ENCODE measurements at regions not wholly inside any gene's neighbourhood (a gene's known extent, or its start where the extent isn't known, plus 50 kb on each side); places are given as distances from the start of the nearest gene placed in this dataset.
"Not testable (repeated sequence)": the region's sequence is repeated elsewhere in the genome, so short reads cannot be mapped to it uniquely, and the experiment has no call there.

- no peak for DNase-seq
Measured at GRCh38 chr21:23817337-23817736, 1789.9 kb downstream of the MRPL39 start.

DNA sequence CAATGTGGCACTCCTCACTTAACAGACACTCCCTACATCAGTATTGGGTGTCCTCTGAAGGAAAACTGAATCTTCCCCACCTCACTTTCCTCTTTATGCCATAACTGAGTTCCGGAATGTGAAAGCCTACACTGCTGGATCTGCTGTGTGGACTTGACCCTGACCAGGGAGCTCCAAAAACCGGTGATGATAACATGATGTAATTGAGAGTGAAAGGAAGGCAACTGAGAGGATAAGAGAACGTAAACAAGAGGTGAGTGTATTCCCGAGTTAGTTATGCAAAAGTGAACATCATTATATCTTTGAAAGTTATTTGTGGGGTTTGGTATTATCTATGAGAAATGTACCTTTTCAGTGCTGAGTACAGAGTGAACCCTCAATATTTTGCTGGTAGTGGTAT lies 1794.8 kb downstream of the MRPL39 start:
- DNase-seq: no peak

GRCh38 chr21:23811805-23812204 lies 1795.5 kb downstream of the MRPL39 start:
- DNase-seq: no peak

- DNase-seq: no peak
Measured at GRCh38 chr21:23809573-23809972, 1797.7 kb downstream of the MRPL39 start.

GRCh38 chr21:23806966-23807548 lies 1800.2 kb downstream of the MRPL39 start:
- DNase-seq: not testable (repeated sequence)

DNA sequence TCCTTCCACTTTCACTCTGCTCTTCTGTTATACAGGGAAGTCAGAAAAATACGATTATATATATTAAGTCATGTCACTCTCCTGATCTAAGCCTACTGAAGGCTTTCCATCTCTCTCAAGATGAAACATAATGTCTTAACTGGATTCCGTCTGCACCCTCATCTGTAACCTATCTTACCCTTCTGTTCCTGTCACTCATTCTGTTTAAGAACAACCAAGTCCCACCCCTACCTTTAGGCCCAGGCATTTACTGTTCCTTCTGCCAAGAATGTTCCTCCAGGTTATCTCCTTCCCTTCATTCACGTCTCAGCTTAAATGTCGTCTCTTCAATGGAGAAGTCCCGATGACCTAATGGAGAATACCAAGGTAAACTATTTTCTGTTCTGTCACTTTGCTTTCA lies 1802.4 kb downstream of the MRPL39 start:
- DNase-seq: no peak

GRCh38 chr21:23801292-23801691 lies 1806.0 kb downstream of the MRPL39 start:
- DNase-seq: no peak

DNA sequence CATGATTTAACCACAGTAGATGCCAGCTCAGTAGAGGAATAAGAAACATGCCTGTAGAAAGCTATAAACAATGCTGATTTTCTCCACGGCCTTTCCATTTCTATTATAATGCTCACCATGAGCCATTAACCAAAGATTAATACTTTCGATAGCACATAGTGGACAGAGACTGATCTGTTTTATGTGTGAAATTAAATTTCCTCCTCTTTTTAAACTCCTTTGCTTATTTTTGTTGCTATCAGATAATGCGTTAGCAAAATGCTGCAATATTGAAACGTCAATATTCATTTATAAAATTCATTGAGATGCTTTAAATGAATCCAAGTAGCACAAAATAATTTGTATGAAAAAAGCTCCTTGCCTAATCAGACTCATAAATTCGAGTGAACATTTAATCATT lies 1807.9 kb downstream of the MRPL39 start:
- no peak for DNase-seq

- no peak for DNase-seq
Measured at GRCh38 chr21:23792300-23792699, 1815.0 kb downstream of the MRPL39 start.

DNA sequence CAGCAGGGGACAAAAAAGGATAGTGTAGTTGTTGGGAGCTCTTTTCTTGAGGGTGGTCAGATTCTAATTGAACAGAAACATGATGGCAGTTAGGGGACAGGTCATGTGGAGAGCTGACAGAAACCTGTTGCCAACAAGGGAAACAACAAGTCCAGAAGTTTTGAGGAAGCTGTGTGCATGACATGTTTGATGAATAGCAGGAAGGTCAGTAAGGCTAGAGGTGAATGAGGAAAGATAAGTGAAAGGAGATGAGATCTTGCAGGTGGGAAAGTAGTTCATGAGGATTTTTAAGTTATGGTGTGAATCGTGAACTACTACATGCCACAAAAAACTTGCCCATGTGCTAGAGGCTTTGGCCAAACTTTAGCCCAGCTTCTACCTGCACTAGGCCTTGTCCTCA lies 1817.4 kb downstream of the MRPL39 start:
- no peak for DNase-seq

GRCh38 chr21:23780326-23780725 lies 1827.0 kb downstream of the MRPL39 start:
- no peak for DNase-seq

GRCh38 chr21:23743821-23744220 lies 1863.5 kb downstream of the MRPL39 start:
- DNase-seq: no peak

GRCh38 chr21:23740463-23740862 lies 1866.8 kb downstream of the MRPL39 start:
- no peak for DNase-seq

DNA sequence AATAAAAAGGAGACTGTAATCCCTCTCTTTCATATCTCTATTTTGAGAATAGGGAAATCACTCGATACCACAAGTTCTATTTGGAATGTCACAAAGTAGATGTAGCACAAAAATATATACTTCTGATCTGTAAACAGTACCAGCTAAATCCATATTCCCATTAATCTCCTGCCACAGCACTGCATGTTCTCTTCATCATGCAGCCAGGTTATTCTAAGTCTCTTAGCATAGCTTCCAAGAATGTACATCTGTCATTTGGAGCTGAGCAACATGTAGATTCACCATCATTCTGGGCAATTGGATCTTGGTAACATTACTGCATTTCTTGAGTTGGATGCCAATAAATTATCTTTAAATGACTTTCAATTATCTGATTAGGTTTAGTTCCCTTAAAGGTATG lies 1874.5 kb downstream of the MRPL39 start:
- no peak for DNase-seq

DNA sequence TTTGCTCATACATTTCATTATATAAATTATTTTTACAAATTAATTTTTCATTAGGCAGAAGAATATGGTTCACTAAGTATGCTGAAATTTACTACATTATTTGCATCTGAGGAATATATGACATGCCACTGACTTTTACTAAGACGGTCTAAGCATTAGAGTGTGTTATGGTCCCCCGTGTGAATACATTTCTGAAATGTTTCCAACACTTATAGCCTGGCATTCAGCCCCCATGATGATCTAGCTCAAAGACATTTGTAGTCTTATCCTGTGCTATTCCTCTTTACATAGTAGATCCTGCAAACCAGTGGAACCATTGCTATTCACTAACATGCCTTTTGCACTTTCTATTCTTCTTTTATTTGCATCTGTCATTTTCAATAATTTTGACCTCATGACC lies 1878.0 kb downstream of the MRPL39 start:
- no peak for DNase-seq

GRCh38 chr21:23725576-23725975 lies 1881.7 kb downstream of the MRPL39 start:
- no peak for DNase-seq

DNA sequence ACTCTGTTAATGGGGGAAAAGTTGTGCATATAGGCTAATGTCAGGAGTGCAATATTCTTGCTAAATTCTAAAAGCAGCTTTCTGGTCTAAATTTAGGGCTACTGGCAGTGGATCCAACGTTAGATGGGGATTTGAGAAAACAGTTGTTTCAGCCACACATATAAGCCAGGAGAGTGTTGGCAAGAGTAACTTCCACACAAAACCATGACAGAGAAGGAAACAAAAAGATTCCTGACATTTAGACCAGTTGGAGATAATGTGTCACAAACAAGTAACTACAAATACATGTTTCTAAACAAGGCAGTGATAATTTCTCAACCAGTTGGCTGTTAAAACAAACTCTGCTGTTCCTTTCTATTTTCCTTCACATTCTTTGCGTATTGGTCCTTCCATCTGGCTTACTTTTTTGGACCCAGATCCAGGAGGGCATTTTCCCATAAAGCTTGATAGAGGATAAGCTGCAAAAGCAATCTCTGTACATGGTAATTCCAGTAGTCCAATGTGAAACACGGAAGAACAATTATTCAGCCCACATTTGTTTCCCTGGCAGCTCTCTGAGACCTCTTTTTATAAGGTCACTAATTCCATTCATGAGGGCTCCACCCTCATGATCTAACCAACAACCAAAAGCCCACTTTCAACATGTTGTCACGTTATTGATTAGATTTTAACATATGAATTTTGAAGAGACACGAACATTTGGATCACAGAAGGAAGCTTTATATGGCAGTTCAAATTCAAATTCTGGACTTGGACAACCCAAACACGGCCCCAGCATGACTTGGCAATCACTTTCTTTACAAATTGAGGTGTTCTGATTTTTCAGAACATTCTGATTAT lies 1888.6 kb downstream of the MRPL39 start:
- DNase-seq: no peak

DNA sequence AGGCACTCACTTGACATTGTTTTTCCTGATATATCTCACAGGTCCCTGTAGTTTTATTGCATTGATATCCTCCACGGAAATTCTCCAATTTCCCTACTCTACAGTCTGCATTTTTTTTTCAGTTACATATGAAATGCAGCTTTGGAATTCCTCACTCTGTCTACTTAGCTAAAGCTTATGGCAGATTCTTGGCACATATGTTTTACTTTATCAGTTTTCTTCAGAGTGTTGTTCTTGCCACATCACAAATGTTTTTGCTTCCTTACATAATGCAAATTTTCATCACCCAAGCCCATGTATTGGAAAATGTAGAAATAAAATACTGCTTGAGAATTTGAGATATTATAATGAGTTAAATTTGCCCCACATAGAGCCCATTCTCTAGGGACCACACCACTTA lies 1895.1 kb downstream of the MRPL39 start:
- DNase-seq: no peak

DNA sequence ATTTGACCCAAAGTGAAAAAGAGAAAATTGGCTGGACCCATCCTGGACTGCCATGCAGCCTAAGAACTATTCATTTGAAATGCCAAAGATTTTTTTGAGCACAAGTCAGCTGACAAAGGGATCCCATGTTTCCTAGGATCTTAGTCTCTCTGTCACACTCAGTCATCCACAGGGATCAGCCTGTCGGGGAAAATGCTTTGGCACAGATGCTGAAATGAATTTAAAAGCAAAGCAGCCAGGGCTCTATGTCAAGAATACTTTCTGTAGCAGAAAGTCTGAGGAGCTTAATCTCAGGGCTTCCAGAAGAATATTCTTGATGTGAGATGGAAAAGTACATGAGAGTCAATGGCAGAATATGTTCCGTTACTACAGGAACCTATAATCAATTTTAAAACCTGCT lies 1900.8 kb downstream of the MRPL39 start:
- no peak for DNase-seq

DNA sequence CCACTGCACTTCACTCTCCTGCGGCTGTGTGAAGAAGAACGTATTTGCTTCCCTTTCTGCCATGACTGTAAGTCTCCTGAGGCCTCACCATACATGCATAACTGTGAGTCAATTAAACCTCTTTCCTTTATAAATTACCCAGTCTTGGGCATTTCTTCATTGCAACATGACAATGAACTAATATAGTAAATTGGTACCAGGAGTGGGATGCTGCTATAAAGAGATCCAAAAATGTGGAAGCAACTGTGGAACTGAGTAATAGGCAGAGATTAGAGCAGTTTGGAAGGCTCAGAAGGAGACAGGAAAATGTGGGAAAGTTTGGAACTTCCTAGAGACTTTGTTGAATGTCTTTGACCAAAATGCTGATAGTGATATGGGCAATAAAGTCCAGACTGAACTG lies 1907.9 kb downstream of the MRPL39 start:
- no peak for DNase-seq

GRCh38 chr21:23698619-23699018 lies 1908.7 kb downstream of the MRPL39 start:
- no peak for DNase-seq

DNA sequence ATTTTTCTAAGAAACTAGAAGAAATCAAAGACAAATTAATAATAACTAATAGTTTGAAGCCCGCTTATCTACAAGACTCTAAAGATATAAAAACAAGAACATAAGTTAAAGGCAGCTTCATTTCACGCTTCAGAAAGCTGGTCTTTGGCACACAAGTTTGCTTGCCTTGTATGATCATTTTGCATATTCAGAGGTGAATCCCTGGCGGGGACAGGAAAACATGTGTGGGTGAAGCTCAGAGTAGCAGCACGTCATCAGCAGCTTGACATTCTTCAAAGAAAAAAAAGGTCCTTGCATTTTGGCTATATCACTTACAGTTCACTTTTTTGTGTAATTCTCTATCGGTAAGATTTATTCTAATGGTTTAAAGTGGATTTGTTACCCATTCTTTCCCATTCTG lies 1911.8 kb downstream of the MRPL39 start:
- no peak for DNase-seq

DNA sequence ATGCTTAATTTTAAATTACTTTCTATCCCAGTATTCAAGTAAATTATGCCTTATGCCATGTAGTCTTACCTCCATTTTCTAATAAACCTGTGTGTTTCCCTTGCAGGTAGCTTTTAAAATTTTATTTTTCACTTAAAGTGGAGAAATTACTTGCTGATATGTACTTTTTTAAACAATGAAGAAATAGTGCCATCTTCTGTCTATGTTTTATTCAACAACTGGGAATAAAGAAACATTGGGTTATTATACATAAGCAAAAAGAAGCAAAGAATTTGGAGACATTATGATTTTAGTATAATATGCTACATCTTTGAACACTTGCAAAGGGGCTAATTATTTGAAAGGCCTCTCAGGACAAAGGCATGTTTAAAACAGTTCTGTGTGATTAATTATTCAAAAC lies 1912.9 kb downstream of the MRPL39 start:
- no peak for DNase-seq

DNA sequence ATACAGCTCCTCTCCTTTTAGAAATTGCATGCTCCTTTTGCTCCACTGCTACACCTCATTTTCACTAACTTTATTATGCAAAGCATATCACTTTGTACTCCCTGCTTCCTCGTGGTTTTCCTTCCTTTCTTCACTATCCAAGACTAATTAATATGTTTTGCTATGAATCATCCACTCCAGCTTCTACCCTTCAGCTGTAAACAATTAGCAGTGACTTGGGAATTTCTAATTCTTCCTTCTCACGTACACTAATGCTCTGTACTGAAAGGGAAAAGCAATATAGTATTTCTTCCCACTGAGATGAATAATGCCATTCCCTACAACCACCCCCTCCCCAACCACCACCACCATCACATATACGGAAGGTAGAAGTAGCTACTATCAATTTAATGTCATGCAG lies 1917.0 kb downstream of the MRPL39 start:
- no peak for DNase-seq

Data from SHP77 (cell line).